Activated CD4-positive, alpha-beta T cell treated with anti-CD3 and anti-CD28 coated beads, Interleukin-2, amount 10 ng/mL, durations not matched to agents 7 days and 5 days (primary cell): ENCODE measurements at regions not wholly inside any gene's neighbourhood (a gene's known extent, or its start where the extent isn't known, plus 50 kb on each side); places are given as distances from the start of the nearest gene placed in this dataset.

Source experiments
- CTCF ChIA-PET: fragments of 350-600 bp; sonication (Branson Sonifier 250); formaldehyde crosslinking; loops from one replicate; lab custom pipeline; 2021; ENCODE audit warnings: antibody characterized with exemption; lab: Charles Lee
- POLR2A ChIA-PET: fragments of 350-600 bp; sonication (Branson Sonifier 250); formaldehyde crosslinking; loops from one replicate; lab custom pipeline; 2021; ENCODE audit warnings: antibody characterized with exemption; lab: Charles Lee
- DNase-seq: peaks from one replicate; pipeline ENCODE4 v3.0.0-alpha.2; 2020
- H3K27ac Mint-ChIP-seq: one replicate; pipeline ENCODE4 v1.8.0; 2021; ENCODE audit warnings: mild to moderate bottlenecking, moderate library complexity, mixed read lengths
- H3K27me3 Mint-ChIP-seq: one replicate; pipeline ENCODE4 v1.8.0; 2021; ENCODE audit warnings: mixed read lengths
- H3K36me3 Mint-ChIP-seq: one replicate; pipeline ENCODE4 v1.8.0; 2021; ENCODE audit warnings: low read depth, mixed read lengths
- H3K4me1 Mint-ChIP-seq: one replicate; pipeline ENCODE4 v1.8.0; 2021; ENCODE audit warnings: mixed read lengths
- H3K4me3 Mint-ChIP-seq: one replicate; pipeline ENCODE4 v1.8.0; 2021; ENCODE audit warnings: mild to moderate bottlenecking, moderate library complexity, mixed read lengths
- H3K9me3 Mint-ChIP-seq: one replicate; pipeline ENCODE4 v1.8.0; 2021; ENCODE audit warnings: mixed read lengths

DNA sequence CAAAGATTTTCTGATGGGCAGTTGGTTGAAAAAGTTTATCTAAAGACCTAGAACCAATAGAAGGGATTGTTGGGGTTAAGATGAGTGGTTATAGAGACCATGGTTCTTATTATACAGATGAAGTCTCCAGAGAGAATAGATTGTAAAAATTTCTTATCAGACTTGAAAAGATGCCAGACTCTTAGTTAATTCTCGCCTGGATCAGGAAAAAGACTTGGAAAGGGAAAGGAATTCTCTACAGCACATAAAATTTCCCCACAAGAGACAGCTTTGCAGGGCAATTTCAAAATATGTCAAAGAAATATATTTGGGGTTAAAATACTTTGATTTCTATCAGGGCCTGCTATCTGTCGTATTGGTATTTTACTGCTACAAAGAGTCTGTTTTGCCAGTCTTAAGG is 582.6 kb downstream of the UTRN start:
- POLR2A ChIA-PET, result no interaction called here
- no peaks in the 10 kb centered on the region for H3K36me3 Mint-ChIP-seq
- DNase-seq, result no peak
- H3K4me3 Mint-ChIP-seq, result no peak overlapping the region
- CTCF ChIA-PET, result no interaction called here
- H3K9me3 Mint-ChIP-seq, result peaks cover 14% of the 10 kb centered on the region
- peaks cover 7% of the 10 kb centered on the region for H3K4me1 Mint-ChIP-seq
- no peaks in the 10 kb centered on the region for H3K27me3 Mint-ChIP-seq
- no peak overlapping the region for H3K27ac Mint-ChIP-seq

GRCh38 chr6:144870782-144871181 is 585.6 kb downstream of the UTRN start:
- DNase-seq, result no peak
- peaks cover 7% of the 10 kb centered on the region for H3K4me1 Mint-ChIP-seq
- no peak overlapping the region for H3K4me3 Mint-ChIP-seq
- POLR2A ChIA-PET, result no interaction called here
- H3K9me3 Mint-ChIP-seq, result peaks cover 2% of the 10 kb centered on the region
- CTCF ChIA-PET, result no interaction called here
- H3K27ac Mint-ChIP-seq, result no peak overlapping the region
- no peaks in the 10 kb centered on the region for H3K27me3 Mint-ChIP-seq
- no peaks in the 10 kb centered on the region for H3K36me3 Mint-ChIP-seq

DNA sequence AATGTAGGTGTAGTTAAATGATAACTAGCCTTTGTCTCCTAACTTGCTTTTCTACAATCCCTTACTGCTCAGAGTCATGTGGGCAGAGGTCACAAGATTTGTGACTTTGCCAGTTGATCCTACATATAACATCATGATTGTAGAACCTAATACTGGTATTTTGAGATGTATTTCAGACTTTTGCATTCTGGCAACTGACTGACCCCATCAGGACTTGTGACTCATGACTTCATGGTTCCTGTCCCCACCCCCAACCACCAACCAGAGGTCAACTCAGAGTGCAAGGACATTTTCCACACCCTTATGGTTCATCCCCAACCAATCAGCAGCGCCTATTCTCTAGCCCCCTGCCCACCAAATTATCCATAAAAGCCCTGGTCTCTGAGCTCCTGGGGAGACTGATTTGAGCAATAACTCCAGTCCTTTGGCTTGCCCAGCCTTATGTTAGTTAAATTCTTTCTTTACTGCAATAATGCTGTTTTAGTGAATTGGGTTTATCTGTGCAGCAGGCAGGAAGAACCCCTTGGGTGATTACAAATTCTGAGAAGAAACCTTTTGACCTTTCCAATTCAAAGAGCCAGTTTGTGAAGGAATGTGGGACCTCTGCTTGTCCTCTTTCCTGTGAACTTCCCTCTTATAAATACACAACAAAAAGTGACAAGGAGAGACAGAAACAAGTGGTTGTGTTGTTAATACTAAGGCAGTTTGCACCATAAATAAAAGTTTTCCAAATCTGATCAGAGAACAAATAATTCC is 588.7 kb downstream of the UTRN start:
- H3K4me3 Mint-ChIP-seq, result no peak overlapping the region
- POLR2A ChIA-PET, result no interaction called here
- DNase-seq, result no peak
- H3K36me3 Mint-ChIP-seq, result no peaks in the 10 kb centered on the region
- H3K9me3 Mint-ChIP-seq, result no peaks in the 10 kb centered on the region
- peaks cover 16% of the 10 kb centered on the region for H3K27me3 Mint-ChIP-seq
- no peak overlapping the region for H3K27ac Mint-ChIP-seq
- no peaks in the 10 kb centered on the region for H3K4me1 Mint-ChIP-seq
- CTCF ChIA-PET, result no interaction called here

DNA sequence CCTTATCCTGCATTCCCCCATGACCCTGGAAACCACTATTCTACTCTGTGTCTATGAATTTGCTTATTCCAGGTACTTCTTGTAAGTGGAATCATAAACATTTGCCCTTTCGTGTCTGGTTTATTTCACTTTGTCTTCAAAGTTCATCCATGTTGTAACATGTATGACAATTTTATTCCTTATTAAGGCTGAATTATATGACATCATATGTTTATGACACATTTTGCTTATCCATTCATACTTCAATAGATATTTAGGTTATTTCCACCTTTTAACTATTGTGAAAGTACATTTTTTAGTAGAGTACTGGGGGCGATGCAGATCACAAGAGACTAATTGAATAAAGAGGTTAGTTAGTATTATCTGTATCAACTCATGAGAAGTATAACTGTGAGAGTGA is 591.6 kb downstream of the UTRN start:
- ChIA-PET CTCF (no interaction called here), POLR2A (no interaction called here)
- no peak for DNase-seq
- H3K36me3 Mint-ChIP-seq, result no peaks in the 10 kb centered on the region
- H3K27ac Mint-ChIP-seq, result no peak overlapping the region
- peaks cover 26% of the 10 kb centered on the region for H3K27me3 Mint-ChIP-seq
- no peak overlapping the region for H3K4me3 Mint-ChIP-seq
- no peaks in the 10 kb centered on the region for H3K4me1 Mint-ChIP-seq
- no peaks in the 10 kb centered on the region for H3K9me3 Mint-ChIP-seq

DNA sequence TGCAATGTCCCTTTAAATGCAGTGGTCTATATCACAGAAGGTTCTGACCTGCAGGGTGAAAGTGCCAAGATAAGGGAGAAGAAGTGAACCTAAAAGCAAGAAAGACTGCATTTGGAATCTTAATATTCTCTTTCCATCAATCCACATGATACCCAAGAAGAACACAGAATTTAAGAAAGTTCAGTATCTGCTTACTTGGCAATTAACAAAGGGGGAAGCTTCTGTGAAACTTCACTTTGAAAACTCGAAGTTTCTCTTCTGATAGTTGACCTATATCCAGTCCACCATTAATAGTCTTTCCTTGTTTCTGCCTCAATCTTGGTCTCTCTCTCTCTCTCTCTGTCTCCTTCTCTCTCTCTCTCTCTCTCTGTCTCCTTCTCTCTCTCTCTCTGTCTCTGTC is 592.0 kb downstream of the UTRN start:
- H3K9me3 Mint-ChIP-seq, result no peaks in the 10 kb centered on the region
- no peak overlapping the region for H3K4me3 Mint-ChIP-seq
- POLR2A ChIA-PET, result no interaction called here
- H3K27ac Mint-ChIP-seq, result no peak overlapping the region
- no peaks in the 10 kb centered on the region for H3K36me3 Mint-ChIP-seq
- H3K27me3 Mint-ChIP-seq, result peaks cover 27% of the 10 kb centered on the region
- no peak for DNase-seq
- CTCF ChIA-PET, result no interaction called here
- no peaks in the 10 kb centered on the region for H3K4me1 Mint-ChIP-seq

DNA sequence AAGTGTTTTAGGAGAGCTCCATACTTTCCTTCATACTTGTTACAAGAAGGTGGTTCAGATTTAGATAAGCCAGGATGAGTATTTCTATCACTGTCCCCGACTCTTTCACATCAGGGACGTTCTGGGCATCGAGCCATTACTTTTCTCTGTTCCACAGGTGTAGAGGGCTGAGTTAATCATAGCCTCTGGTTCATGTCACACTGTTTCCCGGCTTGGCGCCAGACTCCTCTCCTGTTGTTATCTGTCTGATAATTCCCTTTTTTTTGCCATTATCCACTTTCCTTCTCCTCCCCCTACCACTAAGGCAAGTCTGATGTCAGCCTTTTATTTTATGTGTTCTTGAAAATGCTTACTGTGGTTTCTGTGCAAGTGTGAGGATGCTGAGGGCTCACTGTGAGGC is 593.4 kb downstream of the UTRN start:
- POLR2A ChIA-PET, result no interaction called here
- Mint-ChIP-seq H3K4me1 (no peaks in the 10 kb centered on the region), H3K27me3 (peaks cover 27% of the 10 kb centered on the region), H3K4me3 (no peak overlapping the region), H3K9me3 (no peaks in the 10 kb centered on the region), H3K27ac (no peak overlapping the region), H3K36me3 (no peaks in the 10 kb centered on the region)
- CTCF ChIA-PET, result no interaction called here
- DNase-seq, result no peak

- no peak for DNase-seq
- ChIA-PET CTCF (no interaction called here), POLR2A (no interaction called here)
- Mint-ChIP-seq H3K36me3 (no peaks in the 10 kb centered on the region), H3K27me3 (peaks cover 27% of the 10 kb centered on the region), H3K9me3 (no peaks in the 10 kb centered on the region), H3K27ac (no peak overlapping the region), H3K4me3 (no peak overlapping the region), H3K4me1 (no peaks in the 10 kb centered on the region)
These were observed 594.3 kb downstream of the UTRN start for GRCh38 chr6:144879436-144879835.

GRCh38 chr6:144882425-144882824 is 597.3 kb downstream of the UTRN start:
- CTCF ChIA-PET, result no interaction called here
- no peak for DNase-seq
- Mint-ChIP-seq H3K4me1 (no peaks in the 10 kb centered on the region), H3K4me3 (no peak overlapping the region), H3K9me3 (no peaks in the 10 kb centered on the region), H3K27me3 (peaks cover 33% of the 10 kb centered on the region), H3K27ac (no peak overlapping the region), H3K36me3 (no peaks in the 10 kb centered on the region)
- POLR2A ChIA-PET, result no interaction called here

DNA sequence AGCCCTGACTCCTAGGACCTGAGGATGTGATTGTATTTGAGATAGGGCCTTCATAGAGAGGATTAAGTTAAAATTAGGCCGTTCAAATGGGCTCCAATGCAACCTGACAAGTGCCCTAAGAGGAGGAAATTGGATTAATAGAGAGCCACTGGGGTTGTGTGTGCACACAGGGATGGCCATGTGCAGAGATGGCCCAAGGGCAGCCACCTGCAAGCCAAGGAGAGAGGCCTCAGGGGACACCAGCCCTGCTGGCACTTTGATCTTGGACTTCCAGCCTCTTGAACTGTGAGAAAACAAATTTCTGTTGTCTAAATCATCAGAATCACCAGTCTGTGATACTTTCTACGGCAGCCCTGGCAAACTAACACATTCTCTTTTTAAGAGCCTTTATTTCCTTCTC is 598.8 kb downstream of the UTRN start:
- no peak overlapping the region for H3K4me3 Mint-ChIP-seq
- DNase-seq, result no peak
- H3K27me3 Mint-ChIP-seq, result peaks cover 21% of the 10 kb centered on the region
- H3K9me3 Mint-ChIP-seq, result no peaks in the 10 kb centered on the region
- no peaks in the 10 kb centered on the region for H3K4me1 Mint-ChIP-seq
- ChIA-PET CTCF (no interaction called here), POLR2A (no interaction called here)
- H3K36me3 Mint-ChIP-seq, result no peaks in the 10 kb centered on the region
- H3K27ac Mint-ChIP-seq, result no peak overlapping the region

DNA sequence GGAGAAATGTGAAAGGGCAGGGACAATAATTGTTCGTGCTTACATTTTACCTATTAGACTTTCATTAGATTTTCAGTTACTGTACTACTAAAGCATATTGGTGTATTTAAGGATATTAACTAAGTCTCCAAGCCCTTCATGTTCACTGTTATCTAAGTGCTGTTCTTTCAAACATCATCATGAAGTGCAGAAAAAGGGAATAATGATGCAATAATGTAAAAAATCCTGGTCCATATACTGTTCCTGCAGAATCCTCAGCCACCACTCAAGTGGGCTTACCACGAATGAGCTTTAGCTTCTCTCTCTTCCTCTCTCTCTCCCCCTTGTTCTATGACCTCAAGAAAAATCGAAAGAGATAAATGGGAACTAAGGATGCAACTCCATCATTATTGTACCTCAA is 600.7 kb downstream of the UTRN start:
- no peaks in the 10 kb centered on the region for H3K9me3 Mint-ChIP-seq
- DNase-seq, result no peak
- CTCF ChIA-PET, result no interaction called here
- POLR2A ChIA-PET, result no interaction called here
- H3K4me3 Mint-ChIP-seq, result no peak overlapping the region
- H3K36me3 Mint-ChIP-seq, result no peaks in the 10 kb centered on the region
- H3K27ac Mint-ChIP-seq, result no peak overlapping the region
- H3K4me1 Mint-ChIP-seq, result no peaks in the 10 kb centered on the region
- H3K27me3 Mint-ChIP-seq, result peaks cover 16% of the 10 kb centered on the region

GRCh38 chr6:144886682-144887081 is 601.5 kb downstream of the UTRN start:
- H3K4me1 Mint-ChIP-seq, result no peaks in the 10 kb centered on the region
- H3K9me3 Mint-ChIP-seq, result no peaks in the 10 kb centered on the region
- H3K27me3 Mint-ChIP-seq, result peaks cover 15% of the 10 kb centered on the region
- no peak overlapping the region for H3K27ac Mint-ChIP-seq
- POLR2A ChIA-PET, result no interaction called here
- CTCF ChIA-PET, result no interaction called here
- H3K4me3 Mint-ChIP-seq, result no peak overlapping the region
- no peak for DNase-seq
- H3K36me3 Mint-ChIP-seq, result no peaks in the 10 kb centered on the region

- no peak for DNase-seq
- CTCF ChIA-PET, result no interaction called here
- H3K36me3 Mint-ChIP-seq, result no peaks in the 10 kb centered on the region
- H3K4me1 Mint-ChIP-seq, result no peaks in the 10 kb centered on the region
- H3K9me3 Mint-ChIP-seq, result no peaks in the 10 kb centered on the region
- peaks cover 15% of the 10 kb centered on the region for H3K27me3 Mint-ChIP-seq
- POLR2A ChIA-PET, result no interaction called here
- H3K4me3 Mint-ChIP-seq, result no peak overlapping the region
- H3K27ac Mint-ChIP-seq, result no peak overlapping the region
These were observed 603.5 kb downstream of the UTRN start for GRCh38 chr6:144888621-144889020.

GRCh38 chr6:144893680-144894151 is 608.6 kb downstream of the UTRN start:
- Mint-ChIP-seq H3K27me3 (peaks cover 6% of the 10 kb centered on the region), H3K4me3 (no peak overlapping the region), H3K9me3 (no peaks in the 10 kb centered on the region), H3K36me3 (no peaks in the 10 kb centered on the region), H3K27ac (no peak overlapping the region), H3K4me1 (no peaks in the 10 kb centered on the region)
- DNase-seq, result no peak
- CTCF ChIA-PET, result no interaction called here
- POLR2A ChIA-PET, result no interaction called here

DNA sequence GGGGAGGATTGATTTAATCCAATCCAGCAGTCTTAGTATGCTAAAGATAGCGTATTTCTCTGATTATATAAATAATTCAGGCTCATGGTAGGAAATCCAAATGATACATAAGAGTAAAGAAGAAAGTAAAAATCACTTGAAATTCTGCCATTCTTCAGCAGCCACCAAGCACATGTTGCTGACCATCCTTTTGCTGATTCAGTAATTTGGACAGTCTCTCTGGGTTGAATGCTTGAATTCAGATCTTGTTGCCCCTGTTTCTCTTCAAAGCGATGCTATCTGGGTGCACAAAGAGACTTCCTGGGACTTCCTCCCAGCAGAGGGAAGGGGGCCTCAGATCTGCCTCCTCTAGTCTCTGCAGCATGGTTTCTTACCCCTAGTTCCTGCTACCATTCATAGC is 609.1 kb downstream of the UTRN start:
- CTCF ChIA-PET, result no interaction called here
- no peaks in the 10 kb centered on the region for H3K9me3 Mint-ChIP-seq
- H3K4me3 Mint-ChIP-seq, result no peak overlapping the region
- no peak overlapping the region for H3K27ac Mint-ChIP-seq
- peaks cover 2% of the 10 kb centered on the region for H3K27me3 Mint-ChIP-seq
- POLR2A ChIA-PET, result no interaction called here
- DNase-seq, result no peak
- no peaks in the 10 kb centered on the region for H3K4me1 Mint-ChIP-seq
- no peaks in the 10 kb centered on the region for H3K36me3 Mint-ChIP-seq
